ENCODE measurements at regions not wholly inside any gene's neighbourhood (a gene's known extent, or its start where the extent isn't known, plus 50 kb on each side); places are given as distances from the start of the nearest gene placed in this dataset.

GRCh38 chr6:60695232-60695631 is 1590.8 kb downstream of the KHDRBS2 start:
- TF ChIP-seq CHD2 (IDR thresholded peaks at IDR 0.05; ENCODE audit: low read length): no peak
- TF ChIP-seq SUZ12 (IDR thresholded peaks at IDR 0.05; ENCODE audit: low read length): no peak
- no peak for TF ChIP-seq BRCA1 (IDR thresholded peaks at IDR 0.05; ENCODE audit: low read depth, low read length)
- TF ChIP-seq CTCF (IDR thresholded peaks at IDR 0.05; ENCODE audit: control extremely low read depth in 1 of 3, insufficient read depth in 1 of 3, low read depth in 1 of 3, low read length in 3 of 3): no peak
- no peak for TF ChIP-seq RFX5 (IDR thresholded peaks at IDR 0.05; ENCODE audit: borderline replicate concordance, low read depth, low read length)
- TF ChIP-seq POLR2AphosphoS5 (IDR thresholded peaks at IDR 0.05; ENCODE audit: low read depth, low read length): no peak
- no peak for TF ChIP-seq CHD1 (IDR thresholded peaks at IDR 0.05; ENCODE audit: low read depth, low read length)
- TF ChIP-seq EZH2 (IDR thresholded peaks at IDR 0.05; ENCODE audit: low read depth, low read length, severe bottlenecking): no peak
- TF ChIP-seq EP300 (IDR thresholded peaks at IDR 0.05; ENCODE audit: borderline replicate concordance in 1 of 2, low read depth in 2 of 2, low read length in 2 of 2): no peak
- no peak for TF ChIP-seq POLR2A (IDR thresholded peaks at IDR 0.05; ENCODE audit: control extremely low read depth in 1 of 2, low read depth in 2 of 2, low read length in 2 of 2)
- no peak for TF ChIP-seq SP1 (IDR thresholded peaks at IDR 0.05; ENCODE audit: low read depth, low read length)
- no peak for TF ChIP-seq ZNF274 (IDR thresholded peaks at IDR 0.05; ENCODE audit: borderline replicate concordance, extremely low read depth, low read length)

Measured in H1 (cell line).